22Rv1 (cell line): ENCODE measurements at regions not wholly inside any gene's neighbourhood (a gene's known extent, or its start where the extent isn't known, plus 50 kb on each side); places are given as distances from the start of the nearest gene placed in this dataset.

Experiments used
- H3K27ac ChIP-seq: fragments of 450-650 bp; 2 replicates; pipeline ENCODE4 v1.5.1; 2017
- ZFX ChIP-seq: fragments of 450-650 bp; IDR thresholded peaks from 2 replicates; pipeline ENCODE4 v1.6.1; 2017; ENCODE audit warnings: antibody characterized with exemption, borderline replicate concordance
- TF ChIP-seq, protein P1 (sequence below): fragments of 450-650 bp; IDR thresholded peaks from 2 replicates; pipeline ENCODE4 v1.5.1; 2017; ENCODE audit warnings: mild to moderate bottlenecking

- H3K27ac ChIP-seq, result no peak overlapping the region
- TF ChIP-seq, protein P1, sequence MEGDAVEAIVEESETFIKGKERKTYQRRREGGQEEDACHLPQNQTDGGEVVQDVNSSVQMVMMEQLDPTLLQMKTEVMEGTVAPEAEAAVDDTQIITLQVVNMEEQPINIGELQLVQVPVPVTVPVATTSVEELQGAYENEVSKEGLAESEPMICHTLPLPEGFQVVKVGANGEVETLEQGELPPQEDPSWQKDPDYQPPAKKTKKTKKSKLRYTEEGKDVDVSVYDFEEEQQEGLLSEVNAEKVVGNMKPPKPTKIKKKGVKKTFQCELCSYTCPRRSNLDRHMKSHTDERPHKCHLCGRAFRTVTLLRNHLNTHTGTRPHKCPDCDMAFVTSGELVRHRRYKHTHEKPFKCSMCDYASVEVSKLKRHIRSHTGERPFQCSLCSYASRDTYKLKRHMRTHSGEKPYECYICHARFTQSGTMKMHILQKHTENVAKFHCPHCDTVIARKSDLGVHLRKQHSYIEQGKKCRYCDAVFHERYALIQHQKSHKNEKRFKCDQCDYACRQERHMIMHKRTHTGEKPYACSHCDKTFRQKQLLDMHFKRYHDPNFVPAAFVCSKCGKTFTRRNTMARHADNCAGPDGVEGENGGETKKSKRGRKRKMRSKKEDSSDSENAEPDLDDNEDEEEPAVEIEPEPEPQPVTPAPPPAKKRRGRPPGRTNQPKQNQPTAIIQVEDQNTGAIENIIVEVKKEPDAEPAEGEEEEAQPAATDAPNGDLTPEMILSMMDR, result no peak
- TF ChIP-seq ZFX, result no peak
Measured at GRCh38 chr5:74285675-74286280, 354.8 kb downstream of the ENC1 start.

GRCh38 chr5:74282490-74282889 is 358.0 kb downstream of the ENC1 start:
- TF ChIP-seq, protein P1, result no peak
- no peak for TF ChIP-seq ZFX

GRCh38 chr5:74281166-74281565 is 359.4 kb downstream of the ENC1 start:
- TF ChIP-seq, protein P1, result no peak
- no peak for TF ChIP-seq ZFX
- H3K27ac ChIP-seq, result no peak overlapping the region

More at GRCh38 chr5:74282490-74282889, 358.0 kb downstream of the ENC1 start:
- no peak overlapping the region for H3K27ac ChIP-seq

DNA sequence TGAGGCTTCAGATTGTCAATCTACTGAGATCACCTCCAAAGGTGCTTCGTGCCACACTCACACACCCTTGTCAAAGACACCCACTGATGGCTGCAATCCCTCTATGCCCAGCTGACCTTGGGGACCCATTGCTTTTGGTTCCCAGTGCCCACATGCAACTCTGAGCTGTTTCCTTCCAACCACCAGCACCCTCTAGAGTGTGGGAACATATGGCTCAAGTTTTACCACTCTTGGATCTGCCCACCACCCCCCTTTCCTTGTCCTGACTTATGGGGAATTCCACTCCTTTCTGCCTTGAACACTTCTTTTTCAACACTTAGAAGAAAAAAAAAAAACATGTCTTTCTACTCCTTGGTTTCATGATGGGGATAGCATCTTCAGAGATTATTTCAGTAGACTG is 360.2 kb downstream of the ENC1 start:
- no peak for TF ChIP-seq ZFX
- TF ChIP-seq, protein P1, result no peak
- no peak overlapping the region for H3K27ac ChIP-seq

DNA sequence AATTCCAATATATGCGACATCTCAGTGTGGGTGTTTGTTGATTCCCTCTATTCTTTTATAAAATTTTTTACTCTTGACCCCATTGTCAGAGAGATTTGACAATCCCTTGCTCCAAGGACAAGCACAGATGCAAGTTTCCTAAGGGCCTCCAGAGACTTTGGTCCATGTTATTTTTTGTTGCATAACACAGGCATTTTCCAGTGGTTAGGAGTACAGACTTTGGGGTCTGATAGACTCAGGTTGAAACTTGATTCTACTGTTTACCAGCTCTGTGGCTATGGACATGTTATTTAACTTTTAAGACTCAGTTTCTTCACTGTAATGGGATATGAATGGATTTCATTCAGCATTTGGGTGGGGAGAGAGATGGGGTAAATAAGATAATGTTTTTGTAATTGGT is 361.3 kb downstream of the ENC1 start:
- H3K27ac ChIP-seq, result no peak overlapping the region
- TF ChIP-seq, protein P1, result no peak

GRCh38 chr5:74277418-74277817 is 363.1 kb downstream of the ENC1 start:
- TF ChIP-seq ZFX, result no peak
- TF ChIP-seq, protein P1, result no peak
- H3K27ac ChIP-seq, result no peak overlapping the region

- no peak overlapping the region for H3K27ac ChIP-seq
- TF ChIP-seq, protein P1, result no peak
- no peak for TF ChIP-seq ZFX
Measured at GRCh38 chr5:74275171-74275992, 365.1 kb downstream of the ENC1 start.
